ENCODE measurements at regions not wholly inside any gene's neighbourhood (a gene's known extent, or its start where the extent isn't known, plus 50 kb on each side); places are given as distances from the start of the nearest gene placed in this dataset.

GRCh38 chrX:140580478-140580877 is 75.6 kb upstream of the SOX3 start:
- Mint-ChIP-seq H3K27ac (0 out of 7 replicates have a peak overlapping the region, but pooled peaks of 1 of the 3 experiments have one; percentile 58), H3K9me3 (0 out of 5 replicates have a peak, but pooled peaks cover 0 to 2% of the 10 kb centered on the region in 2 experiments), H3K36me3 (ENCODE audit: insufficient read depth in 1 of 3, low read depth in 3 of 3) (no peaks in the 10 kb centered on the region), H3K27me3 (ENCODE audit: low read depth) (no peaks in the 10 kb centered on the region), H3K4me1 (no peaks in the 10 kb centered on the region), H3K4me3 (no peak overlapping the region)
- Histone ChIP-seq H3K79me2 (ENCODE audit: insufficient read depth, low read length) (no peaks in the 10 kb centered on the region), H2AFZ (ENCODE audit: low read length) (no peak overlapping the region), H3K56ac (ENCODE audit: insufficient read length, low read depth, low read length) (no peak overlapping the region), H3K9me3 (ENCODE audit: control insufficient read depth, low read depth, low read length) (no peaks in the 10 kb centered on the region), H4K91ac (ENCODE audit: insufficient read length, low read depth, low read length) (no peak overlapping the region), H3K4ac (ENCODE audit: low read depth, low read length) (no peak overlapping the region), H2AK5ac (ENCODE audit: insufficient read length, low read length) (no peak overlapping the region), H3T11ph (ENCODE audit: low read length) (no peak overlapping the region), H3K14ac (ENCODE audit: insufficient read depth, low read length) (no peak overlapping the region), H2BK15ac (ENCODE audit: low read depth, low read length) (no peak overlapping the region), H3K4me2 (ENCODE audit: insufficient read depth, insufficient read length, low read length) (no peak overlapping the region), H2BK12ac (ENCODE audit: insufficient read length, low read depth, low read length) (no peak overlapping the region), H4K8ac (replicated peaks; ENCODE audit: insufficient read length, low read depth, low read length) (no peak overlapping the region), H3K18ac (ENCODE audit: insufficient read length, low read depth, low read length) (no peak overlapping the region), H4K5ac (ENCODE audit: insufficient read length, low read depth, low read length) (no peak overlapping the region), H3K23me2 (ENCODE audit: insufficient read length, low read depth, low read length, poor library complexity, severe bottlenecking) (no peaks in the 10 kb centered on the region), H4K20me1 (ENCODE audit: control insufficient read depth, insufficient read depth, insufficient read length) (no peaks in the 10 kb centered on the region), H2BK5ac (ENCODE audit: insufficient read length, low read length) (no peak overlapping the region), H2BK20ac (ENCODE audit: low read depth, low read length, poor library complexity, severe bottlenecking) (no peak overlapping the region), H3K27me3 (ENCODE audit: insufficient read depth, low read length) (no peaks in the 10 kb centered on the region), H3K9ac (ENCODE audit: extremely low read depth, insufficient read length, low read length) (no peak overlapping the region), H3K27ac (ENCODE audit: insufficient read length, low read depth, low read length) (no peak overlapping the region), H2BK120ac (ENCODE audit: low read depth, low read length, poor library complexity, severe bottlenecking) (no peak overlapping the region), H3K23ac (ENCODE audit: insufficient read length, low read depth, low read length) (no peak overlapping the region), H3K4me1 (ENCODE audit: insufficient read depth, low read length) (no peaks in the 10 kb centered on the region), H3K79me1 (ENCODE audit: insufficient read depth, low read depth, low read length, poor library complexity, severe bottlenecking) (no peaks in the 10 kb centered on the region)
- no CpG with 5 or more reads among the region's 5 CpGs for WGBS (ENCODE audit: extremely low coverage, insufficient read length, low lambda C conversion rate)
- no peak for DNase-seq
- TF ChIP-seq CTCF (conservative IDR thresholded peaks at IDR 0.05) = no peak

Measured in H9 (cell line).